Endothelial cell of umbilical vein (primary cell): ENCODE measurements at regions not wholly inside any gene's neighbourhood (a gene's known extent, or its start where the extent isn't known, plus 50 kb on each side); places are given as distances from the start of the nearest gene placed in this dataset.
A peak's percentile ranks its signal among the peaks of the same experiment; 100 is the strongest.

Source experiments
- BruUV-seq: library from RNA; stranded (reverse); fragments of 400-500 nt; replicated peaks from 2 replicates; lab custom pipeline; 2021; lab: Mats Ljungman, UMichigan
- CTCF ChIA-PET: fragments of 300-600, 350-600 bp; sonication (Branson Sonifier 250); formaldehyde crosslinking; loops from one replicate; lab custom pipeline; 2021; ENCODE audit warnings: antibody characterized with exemption, inconsistent platforms; lab: Charles Lee
- POLR2A ChIA-PET: fragments of 300-600, 350-600 bp; sonication (Branson Sonifier 250); formaldehyde crosslinking; loops from one replicate; lab custom pipeline; 2021; ENCODE audit warnings: antibody characterized with exemption, inconsistent platforms; lab: Charles Lee
- DNase-seq: peaks from one replicate; pipeline ENCODE4 v3.0.0-alpha.2; 2011; ENCODE audit warnings: low read depth, low spot score
- FAIRE-seq: peaks from 2 replicates; lab custom pipeline; 2011; peaks lifted over from hg19 to GRCh38; lab: Jason Lieb, UNC
- H2AFZ ChIP-seq: 2 replicates; pipeline ENCODE4 v1.6.0; 2012; ENCODE audit warnings: low read depth, low read length, control low read depth, inconsistent platforms
- H3K27ac ChIP-seq: 2 replicates; pipeline ENCODE4 v1.5.1; 2011; ENCODE audit warnings: low read depth, mild to moderate bottlenecking, control low read depth, low read length, moderate library complexity; ENCODE audit not compliant: insufficient read depth
- H3K27me3 ChIP-seq, 2 experiments: 2 replicates each; pipeline versions ENCODE4 v1.6.0 to v1.6.1; 2011; ENCODE audit warnings: low read length in 2 of 2, mixed read lengths in 1 of 2; ENCODE audit not compliant: control insufficient read depth in 2 of 2, insufficient read depth in 2 of 2
- H3K36me3 ChIP-seq, 2 experiments: 2 replicates in 1 of 2; 3 replicates in 1 of 2; pipeline ENCODE4 v1.5.1; 2011; ENCODE audit warnings: low read length in 2 of 2, mild to moderate bottlenecking in 1 of 2, moderate library complexity in 1 of 2; ENCODE audit not compliant: control insufficient read depth in 2 of 2, insufficient read depth in 2 of 2; ENCODE audit errors: extremely low read depth in 1 of 2
- H3K4me1 ChIP-seq: 3 replicates; pipeline ENCODE4 v1.5.1; 2011; ENCODE audit warnings: mild to moderate bottlenecking, low read length; ENCODE audit not compliant: control insufficient read depth, insufficient read depth; ENCODE audit errors: extremely low read depth
- H3K4me2 ChIP-seq: 2 replicates; pipeline ENCODE4 v1.6.1; 2011; ENCODE audit warnings: low read length, control low read depth, mixed read lengths; ENCODE audit not compliant: insufficient read depth
- H3K4me3 ChIP-seq, 3 experiments: fragments of 200-600 bp in 1 of 3; sonication (generic), shearing (Covaris generic) in 1 of 3; replicated peaks in 1 of 3; 2 replicates each; pipeline ENCODE4 v1.5.1; 2011 to 2016; ENCODE audit warnings: control low read depth in 3 of 3, low read length in 3 of 3, mild to moderate bottlenecking in 2 of 3, inconsistent platforms in 1 of 3, low read depth in 1 of 3, moderate library complexity in 1 of 3; ENCODE audit not compliant: insufficient read depth in 1 of 3
- H3K79me2 ChIP-seq: 2 replicates; pipeline ENCODE4 v1.6.0; 2012; ENCODE audit warnings: low read length, inconsistent platforms; ENCODE audit not compliant: control insufficient read depth, insufficient read depth
- H3K9ac ChIP-seq: replicated peaks from 2 replicates; pipeline ENCODE3; 2011; ENCODE audit warnings: low read length, control low read depth; ENCODE audit not compliant: insufficient read depth; ENCODE audit errors: extremely low read depth
- H3K9me1 ChIP-seq: replicated peaks from 3 replicates; pipeline ENCODE4 v1.6.0; 2011; ENCODE audit warnings: mild to moderate bottlenecking, low read length; ENCODE audit not compliant: control insufficient read depth, insufficient read depth; ENCODE audit errors: extremely low read depth
- H3K9me3 ChIP-seq: replicated peaks from 2 replicates; pipeline ENCODE4 v1.5.1; 2012; ENCODE audit warnings: low read length, inconsistent platforms; ENCODE audit not compliant: control insufficient read depth, insufficient read depth
- H4K20me1 ChIP-seq: replicated peaks from 2 replicates; pipeline ENCODE3; 2011; ENCODE audit warnings: mild to moderate bottlenecking, low read length; ENCODE audit not compliant: control insufficient read depth, insufficient read depth; ENCODE audit errors: extremely low read depth
- CTCF ChIP-seq, 2 donors: IDR thresholded peaks; 1 replicate in 1 of 2; 2 replicates in 1 of 2; pipeline ENCODE4 v1.5.1; 2011; ENCODE audit warnings: low read length in 2 of 2, mild to moderate bottlenecking in 2 of 2, moderate library complexity in 2 of 2, control low read depth in 1 of 2, inconsistent platforms in 1 of 2, low read depth in 1 of 2; ENCODE audit not compliant: insufficient read depth in 1 of 2; ENCODE audit errors: extremely low read depth in 1 of 2
- EZH2 ChIP-seq: IDR thresholded peaks from 2 replicates; pipeline ENCODE4 v1.6.1; 2012; ENCODE audit warnings: borderline replicate concordance, low read depth, mild to moderate bottlenecking, moderate library complexity, low read length, inconsistent platforms; ENCODE audit not compliant: severe bottlenecking
- FOS ChIP-seq: IDR thresholded peaks from 2 replicates; pipeline ENCODE4 v1.6.1; 2011; ENCODE audit warnings: mild to moderate bottlenecking, low read length, moderate library complexity, borderline replicate concordance; ENCODE audit not compliant: insufficient read depth
- GATA2 ChIP-seq: IDR thresholded peaks from 2 replicates; pipeline ENCODE4 v1.7.0; 2011; ENCODE audit warnings: low read depth, mild to moderate bottlenecking, moderate library complexity, mixed read lengths, low read length; ENCODE audit not compliant: insufficient read length, insufficient read depth
- JUN ChIP-seq: IDR thresholded peaks from 2 replicates; pipeline ENCODE4 v1.6.1; 2011; ENCODE audit warnings: borderline replicate concordance, low read depth; ENCODE audit not compliant: insufficient read length, insufficient read depth
- MYC ChIP-seq: IDR thresholded peaks from one replicate; pipeline ENCODE4 v1.6.1; 2011; ENCODE audit warnings: mild to moderate bottlenecking, low read depth, low read length
- POLR2A ChIP-seq: IDR thresholded peaks from 2 replicates; pipeline ENCODE4 v1.6.1; 2012; ENCODE audit warnings: low read depth, mild to moderate bottlenecking, control low read depth, low read length
- POLR2AphosphoS5 ChIP-seq: IDR thresholded peaks from 2 replicates; pipeline ENCODE4 v1.6.1; 2012; ENCODE audit warnings: low read depth, mild to moderate bottlenecking, control low read depth, low read length, moderate library complexity; ENCODE audit not compliant: insufficient read depth
- dilution Hi-C: fragments of 300-500 bp; cut with MboI; formaldehyde crosslinking; loops from one replicate; pipeline ENCODE4 v1.15.0; 2019; ENCODE audit warnings: low sequenced_read_pairs; ENCODE audit not compliant: extremely low pct_ligation_motif_present
- intact Hi-C: fragments of 100-400 bp; cut with micrococcal nuclease; formaldehyde crosslinking; loops from one replicate; pipeline ENCODE4 v1.10.0; 2022
- TF ChIP-seq, protein P1 (sequence below): IDR thresholded peaks from 2 replicates; pipeline ENCODE4 v1.6.1; 2011; ENCODE audit not compliant: insufficient read depth, insufficient read length

DNA sequence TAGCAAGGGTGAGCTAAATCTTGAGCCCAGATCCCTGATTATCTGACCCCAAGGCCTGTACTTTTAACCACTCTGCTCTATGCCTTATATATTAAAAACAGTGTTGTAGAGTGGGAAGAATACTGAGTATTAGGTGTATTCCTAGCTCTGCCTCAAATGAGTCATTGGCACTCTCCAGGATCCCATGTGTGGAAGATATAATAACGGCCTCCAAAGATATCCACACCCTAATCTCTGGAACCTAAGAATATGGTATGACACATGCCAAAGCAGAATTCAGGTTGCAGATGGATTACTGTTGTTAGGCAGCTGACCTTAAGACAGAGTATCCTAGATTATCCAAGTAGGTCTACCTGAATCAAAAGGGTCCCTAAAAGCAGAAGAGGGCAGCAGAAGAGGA, 110.8 kb downstream of the ADRB2 start:
- POLR2A ChIA-PET: no interaction called here

More for the DNA sequence above, 110.8 kb downstream of the ADRB2 start:
- Histone ChIP-seq H2AFZ (no peak overlapping the region), H3K27me3 (no peaks in the 10 kb centered on the region), H3K4me1 (peaks cover 9% of the 10 kb centered on the region), H3K9me1 (no peaks in the 10 kb centered on the region), H3K79me2 (no peaks in the 10 kb centered on the region), H3K9me3 (no peaks in the 10 kb centered on the region), H3K4me2 (no peak overlapping the region), H4K20me1 (no peaks in the 10 kb centered on the region), H3K4me3 (no peak overlapping the region), H3K27ac (no peak overlapping the region), H3K36me3 (no peaks in the 10 kb centered on the region), H3K9ac (no peak overlapping the region)
- BruUV-seq: no TSS peak
- TF ChIP-seq MYC: no peak
- no peak for TF ChIP-seq CTCF (IDR thresholded peaks at IDR 0.05; ENCODE audit: extremely low read depth in 1 of 2, insufficient read depth in 1 of 2, low read depth in 1 of 2, low read length in 2 of 2)
- TF ChIP-seq, protein P1, sequence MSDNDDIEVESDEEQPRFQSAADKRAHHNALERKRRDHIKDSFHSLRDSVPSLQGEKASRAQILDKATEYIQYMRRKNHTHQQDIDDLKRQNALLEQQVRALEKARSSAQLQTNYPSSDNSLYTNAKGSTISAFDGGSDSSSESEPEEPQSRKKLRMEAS: no peak
- no peak for TF ChIP-seq FOS
- TF ChIP-seq EZH2: no peak
- no peak for TF ChIP-seq JUN
- TF ChIP-seq POLR2AphosphoS5: no peak
- no peak for TF ChIP-seq GATA2
- no peak for TF ChIP-seq POLR2A
- dilution Hi-C loops: no loop called here
- FAIRE-seq (peak; percentile 4), DNase-seq (no peak)
- CTCF ChIA-PET: interaction anchor here (1.0 to 1.9 kb wide), 5 partner anchors 13 to 177 kb away, joined by 3 to 11 read pairs (median 5); no protein-coding TSS in a partner anchor
- intact Hi-C loops: no loop called here
